ENCODE measurements at regions not wholly inside any gene's neighbourhood (a gene's known extent, or its start where the extent isn't known, plus 50 kb on each side); places are given as distances from the start of the nearest gene placed in this dataset.
A peak's percentile ranks its signal among the peaks of the same experiment; 100 is the strongest.
"Not testable (repeated sequence)": the region's sequence is repeated elsewhere in the genome, so short reads cannot be mapped to it uniquely, and the experiment has no call there.

GRCh38 chr12:107510211-107510610 lies 175.4 kb upstream of the PWP1 start:
- DNase-seq, result no peak

GRCh38 chr12:107511292-107511691 lies 174.3 kb upstream of the PWP1 start:
- DNase-seq, result no peak

- no peak for DNase-seq
Observed at GRCh38 chr12:107512391-107512790, 173.2 kb upstream of the PWP1 start.

GRCh38 chr12:107513184-107513583 lies 172.4 kb upstream of the PWP1 start:
- DNase-seq, result no peak

- no peak for DNase-seq
Observed at GRCh38 chr12:107513636-107514400, 171.8 kb upstream of the PWP1 start.

GRCh38 chr12:107514887-107515445 lies 170.6 kb upstream of the PWP1 start:
- DNase-seq, result peak in 1 of 2 experiments; percentile 57

GRCh38 chr12:107515446-107515958 lies 170.1 kb upstream of the PWP1 start:
- DNase-seq, result peak; percentile 80 to 83

GRCh38 chr12:107517816-107518215 lies 167.8 kb upstream of the PWP1 start:
- not testable (repeated sequence) for DNase-seq

GRCh38 chr12:107518868-107519267 lies 166.7 kb upstream of the PWP1 start:
- no peak for DNase-seq

- no peak for DNase-seq
Observed at GRCh38 chr12:107519906-107520859, 165.4 kb upstream of the PWP1 start.

GRCh38 chr12:107521826-107522355 lies 163.7 kb upstream of the PWP1 start:
- no peak for DNase-seq

GRCh38 chr12:107522692-107523477 lies 162.7 kb upstream of the PWP1 start:
- DNase-seq, result peak in 1 of 2 experiments; percentile 20

- DNase-seq, result no peak
Observed at GRCh38 chr12:107523775-107524535, 161.6 kb upstream of the PWP1 start.

- no peak for DNase-seq
Observed at GRCh38 chr12:107525063-107525718, 160.4 kb upstream of the PWP1 start.

GRCh38 chr12:107525719-107526554 lies 159.7 kb upstream of the PWP1 start:
- DNase-seq, result no peak

- no peak for DNase-seq
Observed at GRCh38 chr12:107526555-107527180, 158.9 kb upstream of the PWP1 start.

GRCh38 chr12:107528731-107529365 lies 156.8 kb upstream of the PWP1 start:
- DNase-seq, result no peak

GRCh38 chr12:107529991-107530390 lies 155.6 kb upstream of the PWP1 start:
- no peak for DNase-seq

- DNase-seq, result no peak
Observed at GRCh38 chr12:107530701-107531100, 154.9 kb upstream of the PWP1 start.

Data from SW 1271 (cell line).